ENCODE measurements at regions not wholly inside any gene's neighbourhood (a gene's known extent, or its start where the extent isn't known, plus 50 kb on each side); places are given as distances from the start of the nearest gene placed in this dataset.

DNA sequence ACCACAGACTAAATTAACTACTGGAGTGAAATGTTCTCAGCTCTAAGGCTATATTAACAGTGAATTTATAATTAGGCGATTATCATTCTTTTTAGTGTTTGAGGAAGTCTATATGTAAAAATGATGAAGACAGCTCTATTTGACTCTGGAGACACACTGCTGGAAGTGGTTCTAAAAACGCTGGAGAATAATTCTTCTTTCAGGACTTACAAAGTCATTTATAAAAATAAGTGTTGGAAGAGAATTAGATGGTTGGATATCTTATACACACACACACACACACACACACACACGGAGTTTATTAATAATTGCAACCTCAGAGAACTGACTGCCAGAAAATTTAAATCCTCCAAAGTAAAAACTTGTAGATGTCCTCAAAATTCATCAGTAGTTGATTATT, 1171.3 kb downstream of the EFNB2 start:
- TF ChIP-seq EZH2 (IDR thresholded peaks at IDR 0.05; ENCODE audit: insufficient read depth, poor library complexity, severe bottlenecking): no peak
- TF ChIP-seq EZH2phosphoT487 (IDR thresholded peaks at IDR 0.05; ENCODE audit: insufficient read depth, low read depth): no peak
